Sigmoid colon (tissue), 3 donors: ENCODE measurements at regions not wholly inside any gene's neighbourhood (a gene's known extent, or its start where the extent isn't known, plus 50 kb on each side); places are given as distances from the start of the nearest gene placed in this dataset.

ENCODE experiments used
- CTCF ChIP-seq, 4 experiments: fragments of 450-650 bp in 3 of 4; fragments of 200-600 bp in 1 of 4; IDR thresholded peaks; one replicate each; pipeline ENCODE4 v1.5.1; 2016 to 2019; ENCODE audit warnings: antibody characterized with exemption in 4 of 4, mild to moderate bottlenecking in 3 of 4, moderate library complexity in 2 of 4
- POLR2A ChIP-seq, 2 donors: fragments of 450-650 bp; IDR thresholded peaks; one replicate each; pipeline ENCODE4 v1.6.1; 2016; ENCODE audit warnings: antibody characterized with exemption in 2 of 2, mild to moderate bottlenecking in 2 of 2, moderate library complexity in 2 of 2

GRCh38 chr3:161585922-161586321 is 89.3 kb downstream of the OTOL1 start:
- TF ChIP-seq CTCF (IDR thresholded peaks at IDR 0.05) (no peak), POLR2A (IDR thresholded peaks at IDR 0.05) (no peak)
